Osteoblast (primary cell): ENCODE measurements at regions not wholly inside any gene's neighbourhood (a gene's known extent, or its start where the extent isn't known, plus 50 kb on each side); places are given as distances from the start of the nearest gene placed in this dataset.

Source experiments
- DNase-seq: peaks from one replicate; pipeline ENCODE4 v3.0.0; 2011; ENCODE audit warnings: low spot score, mixed read lengths; ENCODE audit not compliant: insufficient read length; ENCODE audit errors: missing footprints
- H2AFZ ChIP-seq: 2 replicates; pipeline ENCODE4 v1.6.0; 2011; ENCODE audit warnings: mild to moderate bottlenecking, low read length
- H3K27ac ChIP-seq: 2 replicates; pipeline ENCODE4 v1.5.1; 2011; ENCODE audit warnings: mild to moderate bottlenecking, low read depth, low read length, moderate library complexity
- H3K27me3 ChIP-seq: 2 replicates; pipeline ENCODE4 v1.6.0; 2012; ENCODE audit warnings: mild to moderate bottlenecking, control low read depth, inconsistent platforms, low read length, moderate library complexity; ENCODE audit not compliant: insufficient read depth
- H3K36me3 ChIP-seq: 2 replicates; pipeline ENCODE4 v1.5.1; 2011; ENCODE audit warnings: mild to moderate bottlenecking, low read length, control low read depth, moderate library complexity; ENCODE audit not compliant: insufficient read depth
- H3K4me1 ChIP-seq: 2 replicates; pipeline ENCODE4 v1.5.1; 2011; ENCODE audit warnings: mild to moderate bottlenecking, low read length, control low read depth, moderate library complexity; ENCODE audit not compliant: insufficient read depth
- H3K4me2 ChIP-seq: 2 replicates; pipeline ENCODE4 v1.6.0; 2011; ENCODE audit warnings: mild to moderate bottlenecking, low read length; ENCODE audit not compliant: insufficient read depth
- H3K4me3 ChIP-seq: fragments of 200-600 bp; sonication (generic); 3 replicates; pipeline ENCODE4 v1.5.1; 2012; ENCODE audit warnings: mild to moderate bottlenecking, low read length, inconsistent platforms; ENCODE audit not compliant: insufficient read depth
- H3K79me2 ChIP-seq: 2 replicates; pipeline ENCODE4 v1.6.0; 2012; ENCODE audit warnings: mild to moderate bottlenecking, low read length, control low read depth, inconsistent platforms; ENCODE audit not compliant: insufficient read depth
- H3K9me3 ChIP-seq: 2 replicates; pipeline ENCODE4 v1.5.1; 2011; ENCODE audit warnings: low read depth, low read length, control low read depth
- H4K20me1 ChIP-seq: 2 replicates; pipeline ENCODE4 v1.6.0; 2012; ENCODE audit warnings: mild to moderate bottlenecking, low read length, control low read depth; ENCODE audit not compliant: insufficient read depth
- CTCF ChIP-seq: IDR thresholded peaks from 2 replicates; pipeline ENCODE4 v1.5.1; 2011; ENCODE audit warnings: mild to moderate bottlenecking, low read depth, low read length, moderate library complexity; ENCODE audit errors: extremely low read depth

GRCh38 chr3:20321391-20322047 is 135.5 kb upstream of the SGO1 start:
- Histone ChIP-seq H3K27me3 (no peaks in the 10 kb centered on the region), H3K36me3 (no peaks in the 10 kb centered on the region), H3K9me3 (no peaks in the 10 kb centered on the region), H4K20me1 (no peaks in the 10 kb centered on the region), H3K4me3 (no peak overlapping the region), H2AFZ (no peak overlapping the region), H3K79me2 (no peaks in the 10 kb centered on the region), H3K4me2 (no peak overlapping the region), H3K27ac (no peak overlapping the region), H3K4me1 (no peaks in the 10 kb centered on the region)
- no peak for TF ChIP-seq CTCF
- DNase-seq: no peak

GRCh38 chr3:20320489-20320888 is 134.5 kb upstream of the SGO1 start:
- Histone ChIP-seq H3K79me2 (no peaks in the 10 kb centered on the region), H3K4me3 (no peak overlapping the region), H2AFZ (no peak overlapping the region), H4K20me1 (no peaks in the 10 kb centered on the region), H3K4me2 (no peak overlapping the region), H3K9me3 (no peaks in the 10 kb centered on the region), H3K36me3 (no peaks in the 10 kb centered on the region), H3K4me1 (no peaks in the 10 kb centered on the region), H3K27ac (no peak overlapping the region), H3K27me3 (no peaks in the 10 kb centered on the region)
- DNase-seq: no peak
- TF ChIP-seq CTCF: no peak

- H3K4me1 ChIP-seq: no peaks in the 10 kb centered on the region
- no peaks in the 10 kb centered on the region for H3K36me3 ChIP-seq
- no peak overlapping the region for H3K4me2 ChIP-seq
- no peak overlapping the region for H2AFZ ChIP-seq
- H3K79me2 ChIP-seq: no peaks in the 10 kb centered on the region
- no peak for TF ChIP-seq CTCF
- H3K9me3 ChIP-seq: no peaks in the 10 kb centered on the region
- H3K4me3 ChIP-seq: no peak overlapping the region
- no peaks in the 10 kb centered on the region for H4K20me1 ChIP-seq
- no peak for DNase-seq
- H3K27ac ChIP-seq: no peak overlapping the region
- no peaks in the 10 kb centered on the region for H3K27me3 ChIP-seq
Observed at GRCh38 chr3:20319551-20319950, 133.5 kb upstream of the SGO1 start.

- Histone ChIP-seq H3K79me2 (no peaks in the 10 kb centered on the region), H2AFZ (no peak overlapping the region), H3K9me3 (peaks cover 2% of the 10 kb centered on the region), H3K27me3 (no peaks in the 10 kb centered on the region), H3K4me3 (no peak overlapping the region), H3K4me1 (no peaks in the 10 kb centered on the region), H3K27ac (no peak overlapping the region), H3K4me2 (no peak overlapping the region), H4K20me1 (no peaks in the 10 kb centered on the region), H3K36me3 (no peaks in the 10 kb centered on the region)
- TF ChIP-seq CTCF: no peak
- DNase-seq: no peak
Observed at GRCh38 chr3:20317616-20318015, 131.6 kb upstream of the SGO1 start.
